HG02870 (cell line): ENCODE measurements at regions not wholly inside any gene's neighbourhood (a gene's known extent, or its start where the extent isn't known, plus 50 kb on each side); places are given as distances from the start of the nearest gene placed in this dataset.

Experiments
- ATAC-seq: cut with Tn5 transposase; IDR thresholded peaks from one replicate; pipeline ENCODE4 v1.9.1; 2021; ENCODE audit warnings: mild to moderate bottlenecking, moderate library complexity; ENCODE audit not compliant: unreplicated experiment

GRCh38 chr6:71395731-71396409 is 107.3 kb downstream of the OGFRL1 start:
- ATAC-seq = no peak

GRCh38 chr6:71396410-71396801 is 107.8 kb downstream of the OGFRL1 start:
- ATAC-seq = peak; percentile 97

- no peak for ATAC-seq
Measured at GRCh38 chr6:71399279-71399678, 110.7 kb downstream of the OGFRL1 start.

GRCh38 chr6:71400852-71401251 is 112.2 kb downstream of the OGFRL1 start:
- no peak for ATAC-seq

- ATAC-seq = no peak
Measured at GRCh38 chr6:71402096-71402495, 113.5 kb downstream of the OGFRL1 start.

- ATAC-seq = no peak
Measured at GRCh38 chr6:71403422-71404134, 115.0 kb downstream of the OGFRL1 start.

- no peak for ATAC-seq
Measured at GRCh38 chr6:71404145-71404966, 115.7 kb downstream of the OGFRL1 start.

- no peak for ATAC-seq
Measured at GRCh38 chr6:71404967-71405278, 116.3 kb downstream of the OGFRL1 start.

GRCh38 chr6:71405416-71405815 is 116.8 kb downstream of the OGFRL1 start:
- no peak for ATAC-seq

- no peak for ATAC-seq
Measured at GRCh38 chr6:71406865-71407860, 118.6 kb downstream of the OGFRL1 start.

- no peak for ATAC-seq
Measured at GRCh38 chr6:71408787-71409723, 120.4 kb downstream of the OGFRL1 start.

- ATAC-seq = no peak
Measured at GRCh38 chr6:71410164-71410566, 121.6 kb downstream of the OGFRL1 start.

GRCh38 chr6:71410681-71411080 is 122.1 kb downstream of the OGFRL1 start:
- no peak for ATAC-seq

- ATAC-seq = no peak
Measured at GRCh38 chr6:71411882-71412281, 123.3 kb downstream of the OGFRL1 start.

GRCh38 chr6:71412559-71413140 is 124.0 kb downstream of the OGFRL1 start:
- ATAC-seq = no peak

- no peak for ATAC-seq
Measured at GRCh38 chr6:71414486-71414885, 125.9 kb downstream of the OGFRL1 start.

- no peak for ATAC-seq
Measured at GRCh38 chr6:71419217-71420094, 130.8 kb downstream of the OGFRL1 start.

- ATAC-seq = peak; percentile 23
Measured at GRCh38 chr6:71420095-71420692, 131.6 kb downstream of the OGFRL1 start.
